Activated CD8-positive, alpha-beta memory T cell treated with anti-CD3 and anti-CD28 coated beads for 1 hour (primary cell): ENCODE measurements at regions not wholly inside any gene's neighbourhood (a gene's known extent, or its start where the extent isn't known, plus 50 kb on each side); places are given as distances from the start of the nearest gene placed in this dataset.
"Not testable (repeated sequence)": the region's sequence is repeated elsewhere in the genome, so short reads cannot be mapped to it uniquely, and the experiment has no call there.

Experiments
- DNase-seq, 2 donors: peaks; one replicate each; pipeline ENCODE4 v3.0.0-alpha.2; 2020; ENCODE audit warnings: low read depth in 1 of 2; ENCODE audit errors: extremely low read depth in 1 of 2

DNA sequence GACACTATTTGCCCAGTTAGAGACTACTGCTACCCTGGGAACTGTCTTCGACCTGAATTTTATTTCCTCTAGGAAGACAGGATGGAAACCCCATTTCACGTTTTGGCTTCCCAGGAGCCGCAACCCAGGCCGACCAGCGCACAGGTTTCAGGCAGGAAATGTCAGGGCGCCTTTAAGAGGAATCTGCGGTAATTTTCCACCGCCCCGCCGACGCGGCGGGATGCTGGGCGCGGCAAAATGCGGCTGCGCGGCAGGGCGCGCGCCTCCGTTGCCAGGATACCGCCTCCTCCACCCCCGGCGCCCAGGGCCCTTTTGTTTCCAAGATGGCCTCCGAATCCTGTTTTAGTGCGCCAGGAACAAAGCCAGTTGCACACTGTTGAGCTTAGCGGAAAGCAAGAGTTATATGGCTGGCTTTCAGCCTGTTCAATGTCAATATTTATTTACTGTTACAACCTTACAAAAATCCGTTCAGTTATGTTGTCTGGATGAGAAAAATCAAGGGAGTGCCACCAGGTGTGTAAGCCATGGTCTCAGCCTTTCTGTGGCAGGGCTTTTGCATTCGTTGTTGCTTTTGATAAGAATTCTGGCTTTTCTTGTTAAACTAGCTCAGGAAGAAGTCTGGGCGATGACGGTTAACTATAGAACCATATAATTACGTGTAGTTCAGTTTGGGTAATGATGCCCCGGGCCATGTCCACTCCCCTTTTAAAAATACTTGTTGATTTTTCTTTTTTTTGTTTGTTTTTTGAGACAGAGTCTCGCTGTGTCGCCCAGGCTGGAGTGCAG lies 79.7 kb upstream of the CHD2 start:
- peak; percentile 62 to 83 for DNase-seq

DNA sequence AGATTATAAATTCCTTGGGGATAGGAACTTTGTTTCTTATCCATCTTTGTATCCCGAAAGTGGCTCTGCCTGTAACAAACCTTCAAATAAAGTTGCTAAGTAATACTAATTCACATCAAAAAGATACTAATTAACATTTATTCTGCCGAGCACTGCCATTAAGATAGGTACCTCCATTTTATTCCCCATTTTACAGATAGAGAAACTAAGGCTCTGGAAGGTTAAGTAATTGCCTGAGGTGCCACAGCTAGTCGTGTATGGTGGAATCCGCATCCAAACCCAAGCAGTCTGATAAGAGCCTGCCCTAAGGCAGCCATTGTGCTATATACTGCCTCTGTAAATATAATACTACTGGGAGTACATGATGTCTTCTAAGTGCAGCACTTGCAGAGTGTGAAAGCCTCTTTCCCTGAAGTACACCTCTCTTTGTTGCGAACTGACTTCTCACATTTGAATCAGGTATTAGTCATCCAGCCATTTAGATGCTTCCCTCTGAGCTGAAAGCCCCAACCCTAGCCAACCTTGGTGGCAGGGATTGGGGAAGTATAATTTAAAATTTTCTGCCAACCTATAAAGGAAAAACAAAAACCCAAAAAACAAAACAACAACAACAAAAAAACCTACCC lies 78.5 kb upstream of the CHD2 start:
- no peak for DNase-seq

DNA sequence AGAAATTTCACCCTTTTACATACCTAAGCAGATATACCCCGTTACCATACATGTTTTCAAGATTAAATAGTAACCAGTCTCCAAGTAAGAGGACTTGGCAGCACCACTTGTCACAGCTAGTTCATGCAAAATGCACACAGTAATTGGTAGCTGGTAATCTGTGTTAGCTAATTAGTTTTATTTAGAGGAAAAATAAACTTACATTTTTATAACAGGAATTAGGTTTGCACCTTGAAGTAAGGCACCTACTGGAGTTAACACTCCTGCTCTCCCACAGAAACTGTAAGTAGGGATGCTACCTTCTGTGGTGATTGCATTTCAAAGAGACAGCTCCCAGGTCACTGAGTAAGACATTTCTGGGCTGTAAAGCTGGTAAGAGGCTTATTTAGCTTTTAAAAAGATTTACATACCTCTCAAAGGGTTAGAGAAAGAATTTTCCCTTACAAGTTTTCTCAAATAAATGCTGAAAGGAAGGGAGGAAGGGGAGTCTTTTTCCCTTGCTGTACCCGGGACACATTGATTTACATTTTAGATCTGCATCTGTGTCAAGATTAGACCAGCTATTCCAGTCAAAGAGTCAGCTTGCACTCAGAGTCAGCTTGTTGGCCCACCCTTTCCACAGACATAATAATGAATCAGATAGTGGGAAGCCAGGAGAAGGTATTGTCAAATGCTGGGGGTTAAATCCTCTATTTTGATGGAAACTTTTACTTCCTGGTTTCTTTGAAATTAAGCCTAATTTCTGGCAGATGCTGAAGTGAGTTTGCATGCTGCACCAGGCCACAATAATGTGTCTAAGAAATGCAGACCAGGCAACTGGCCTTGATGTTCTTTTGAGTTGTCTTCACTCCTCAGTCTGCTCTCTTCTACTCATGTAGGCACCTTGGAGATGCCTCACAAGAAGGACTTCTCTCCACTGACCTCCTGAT lies 77.6 kb upstream of the CHD2 start:
- DNase-seq = no peak

- no peak for DNase-seq
Observed at GRCh38 chr15:92825985-92826384, 74.1 kb upstream of the CHD2 start.

- DNase-seq = not testable (repeated sequence)
Observed at GRCh38 chr15:92827991-92828390, 72.1 kb upstream of the CHD2 start.

- DNase-seq = no peak
Observed at GRCh38 chr15:92829875-92830274, 70.2 kb upstream of the CHD2 start.

- DNase-seq = no peak
Observed at GRCh38 chr15:92831336-92831654, 68.8 kb upstream of the CHD2 start.

DNA sequence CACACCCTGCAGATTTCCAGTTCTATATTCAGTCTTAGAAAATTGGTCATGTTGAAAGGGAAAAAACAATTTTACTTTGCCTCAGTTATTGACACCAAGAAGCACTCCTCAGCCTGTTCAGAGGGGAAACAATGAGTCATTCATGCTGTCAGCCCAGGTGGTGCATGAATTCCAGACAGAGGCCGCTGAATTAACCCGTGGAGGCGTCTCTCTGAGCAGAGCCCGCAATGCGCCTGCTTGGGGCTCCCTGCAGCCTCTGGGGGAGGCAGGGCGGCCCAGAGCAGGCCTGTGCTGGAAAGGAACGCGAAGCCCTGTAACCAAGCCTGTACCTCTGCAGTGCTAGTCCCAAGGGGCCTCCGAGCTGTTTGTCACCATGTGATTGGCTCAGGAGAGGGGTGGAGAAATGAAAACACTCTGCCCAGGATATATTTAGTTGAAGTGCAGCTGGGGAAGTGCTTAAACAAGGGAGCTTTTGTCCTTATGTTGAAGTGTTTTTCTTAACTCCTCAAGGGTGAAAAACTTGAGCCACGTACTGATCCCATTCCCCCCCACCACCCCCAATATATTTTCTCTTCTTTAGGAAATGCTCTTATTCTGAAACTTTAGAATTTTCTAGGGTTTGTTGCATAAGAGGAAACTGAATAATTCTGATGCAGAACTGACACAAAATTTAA lies 68.3 kb upstream of the CHD2 start:
- DNase-seq = peak; percentile 75 to 85

DNA sequence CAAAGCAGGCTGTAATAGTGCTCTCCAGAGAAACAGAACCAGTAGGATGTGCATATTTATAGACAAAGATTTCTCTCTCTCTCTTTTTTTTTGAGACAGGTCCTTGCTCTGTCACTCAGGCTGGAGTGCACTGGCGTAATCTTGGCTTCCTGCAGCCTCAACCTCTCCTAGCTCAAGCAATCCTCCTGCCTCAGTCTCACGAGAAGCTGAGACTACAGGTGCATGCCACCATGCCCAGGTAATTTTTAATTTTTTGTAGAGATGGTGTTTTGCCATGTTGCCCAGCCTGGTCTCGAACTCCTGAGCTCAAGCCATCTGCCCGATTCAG lies 67.1 kb upstream of the CHD2 start:
- no peak for DNase-seq

DNA sequence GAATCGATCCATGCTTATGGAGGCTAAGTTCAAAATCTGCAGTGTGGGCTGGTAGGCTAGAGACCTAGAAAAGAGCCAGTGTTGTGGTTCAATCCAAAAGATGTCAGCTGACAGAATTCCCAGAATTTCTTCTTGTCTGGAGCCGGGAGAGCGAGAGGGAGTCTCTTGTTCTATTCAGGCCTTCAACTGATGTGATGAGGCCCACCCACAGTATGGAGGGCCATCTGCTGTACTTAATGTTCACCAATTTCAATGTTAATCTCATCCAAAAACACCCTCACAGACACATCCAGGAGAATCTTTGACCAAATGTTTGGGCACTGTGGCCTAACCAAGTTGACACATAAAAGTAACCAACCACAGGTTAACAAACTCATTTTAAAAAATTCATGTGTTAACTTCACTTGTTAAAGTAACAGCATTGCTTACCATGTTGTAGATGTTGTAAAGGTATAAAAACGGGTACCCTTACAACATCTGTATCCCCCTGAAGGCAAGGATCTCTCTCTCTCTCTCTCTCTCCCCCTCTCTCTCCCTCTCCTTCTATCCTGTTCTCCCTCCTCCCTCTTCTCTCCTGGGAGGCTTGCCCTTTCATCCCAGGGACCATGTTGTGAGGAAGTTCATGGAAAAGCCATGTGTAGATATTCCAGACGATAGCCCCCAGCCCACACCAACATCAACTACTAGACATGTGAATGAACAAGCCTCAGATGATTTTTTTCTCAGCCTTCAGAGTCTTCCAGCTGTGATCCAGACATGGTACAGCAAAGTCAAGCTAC lies 66.4 kb upstream of the CHD2 start:
- DNase-seq = no peak

- no peak for DNase-seq
Observed at GRCh38 chr15:92839696-92840095, 60.4 kb upstream of the CHD2 start.

GRCh38 chr15:92840149-92840548 lies 60.0 kb upstream of the CHD2 start:
- no peak for DNase-seq

DNA sequence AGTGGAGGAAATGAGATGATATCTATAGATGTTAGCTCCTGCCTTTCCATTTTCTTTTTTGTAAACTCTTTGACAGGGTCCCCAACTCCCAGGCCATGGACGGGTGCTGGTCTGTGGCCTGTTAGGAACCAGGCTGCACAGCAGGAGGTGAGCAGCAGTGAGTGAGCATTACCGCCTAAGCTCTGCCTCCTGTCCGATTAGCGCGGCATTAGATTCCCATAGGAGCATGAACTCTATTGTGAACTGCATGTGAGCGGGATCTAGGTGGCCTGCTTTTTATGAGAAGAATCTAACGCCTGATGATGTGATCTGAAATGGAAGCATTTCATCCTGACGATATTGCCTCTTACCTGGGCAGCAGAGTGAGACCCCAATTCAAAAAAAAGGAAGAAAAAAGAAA lies 56.8 kb upstream of the CHD2 start:
- no peak for DNase-seq

DNA sequence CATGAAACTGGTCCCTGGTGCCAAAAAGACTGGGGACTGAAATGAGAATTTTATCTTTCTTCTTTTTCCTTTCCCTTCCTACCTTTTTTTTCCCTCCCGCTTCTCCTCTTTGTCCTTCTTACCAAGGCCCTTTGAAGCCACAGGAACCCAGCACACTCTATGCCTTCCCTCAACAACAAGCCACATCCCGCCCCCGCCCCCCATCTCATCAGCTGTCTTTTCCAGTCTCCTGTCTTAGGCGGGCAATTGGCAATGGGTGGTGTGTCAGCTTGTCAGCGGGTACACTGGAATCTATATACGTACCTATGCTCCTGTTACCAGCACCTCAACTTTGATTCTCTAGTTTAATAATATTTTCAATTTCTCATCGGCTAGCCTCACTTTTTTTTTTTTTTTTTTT lies 56.3 kb upstream of the CHD2 start:
- no peak for DNase-seq

DNA sequence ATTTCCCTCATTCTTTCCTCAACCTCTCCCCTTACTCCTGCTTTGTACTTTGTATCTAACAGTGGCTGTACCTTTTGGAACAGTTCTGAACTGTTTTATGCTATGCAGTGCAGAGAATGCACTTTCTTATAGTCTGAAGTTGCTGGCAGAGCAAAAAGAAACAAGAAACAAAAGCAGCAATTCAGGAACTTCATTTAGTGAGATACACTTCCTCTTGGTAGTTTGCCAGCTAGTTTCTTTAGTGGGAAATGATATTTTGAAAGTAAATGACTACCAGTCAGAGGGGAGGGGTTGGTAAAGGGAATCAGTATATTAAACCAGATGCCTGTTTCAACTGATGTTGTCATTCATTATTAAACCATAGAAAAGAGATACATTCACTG lies 55.0 kb upstream of the CHD2 start:
- DNase-seq = no peak

DNA sequence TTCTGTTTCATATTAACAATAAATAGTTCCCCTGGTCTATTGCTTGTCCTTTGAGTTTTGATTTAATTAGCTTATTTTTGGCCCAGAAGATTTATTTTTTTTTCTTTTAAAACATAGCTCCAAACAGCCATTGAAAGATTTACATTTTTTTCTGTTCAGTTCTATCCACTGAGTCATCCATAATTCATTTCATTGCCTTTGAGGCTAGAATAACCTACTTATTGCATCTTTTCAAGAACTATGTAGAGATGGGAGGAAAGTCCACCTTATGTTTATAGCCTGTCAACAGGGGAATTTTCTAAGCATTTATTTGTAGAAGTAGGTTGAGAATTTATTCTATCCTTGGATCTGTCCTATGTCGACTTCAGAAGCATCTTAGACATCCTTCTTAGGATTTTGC lies 53.4 kb upstream of the CHD2 start:
- no peak for DNase-seq

GRCh38 chr15:92847841-92848240 lies 52.3 kb upstream of the CHD2 start:
- DNase-seq = no peak

GRCh38 chr15:92848464-92848851 lies 51.7 kb upstream of the CHD2 start:
- no peak for DNase-seq

- no peak for DNase-seq
Observed at GRCh38 chr15:92848852-92849598, 51.1 kb upstream of the CHD2 start.

DNA sequence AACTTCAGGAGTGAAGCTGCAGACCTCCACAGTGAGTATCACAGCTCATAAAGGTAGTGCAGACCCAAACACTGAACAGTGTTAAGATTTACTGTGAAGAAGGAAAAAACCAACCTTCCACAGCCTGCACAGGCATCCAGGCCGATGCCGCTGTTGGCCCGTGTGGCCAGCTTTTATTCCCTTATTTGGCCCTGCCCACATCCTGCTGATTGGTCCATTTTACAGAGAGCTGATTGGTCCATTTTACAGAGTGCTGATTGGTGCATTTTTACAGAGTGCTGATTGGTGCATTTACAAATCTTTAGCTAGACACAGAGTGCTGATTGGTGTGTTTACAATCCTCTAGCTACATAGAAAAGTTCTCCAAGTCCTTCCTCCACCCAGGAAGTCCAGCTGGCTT lies 49.9 kb upstream of the CHD2 start:
- DNase-seq = not testable (repeated sequence)
